ENCODE measurements at regions not wholly inside any gene's neighbourhood (a gene's known extent, or its start where the extent isn't known, plus 50 kb on each side); places are given as distances from the start of the nearest gene placed in this dataset.

- TF ChIP-seq POLR2AphosphoS5 (IDR thresholded peaks at IDR 0.05) (peak in 2 of 3 donors; percentile 54 to 58), CTCF (IDR thresholded peaks at IDR 0.05) (no peak), POLR2A (IDR thresholded peaks at IDR 0.05) (no peak)
Observed at GRCh38 chr5:14011089-14012020, 66.9 kb upstream of the DNAH5 start.

Data from breast epithelium (tissue), 3 donors.